Epithelial cell of proximal tubule (primary cell): ENCODE measurements at regions not wholly inside any gene's neighbourhood (a gene's known extent, or its start where the extent isn't known, plus 50 kb on each side); places are given as distances from the start of the nearest gene placed in this dataset.

Experiments
- DNase-seq: peaks from one replicate; pipeline ENCODE4 v3.0.0-alpha.2; 2011; ENCODE audit warnings: low read depth
- H3K4me3 ChIP-seq: 2 replicates; pipeline ENCODE4 v1.5.1; 2011; ENCODE audit warnings: low read depth, mild to moderate bottlenecking, low read length
- CTCF ChIP-seq: conservative IDR thresholded peaks from 2 replicates; pipeline ENCODE4 v1.5.1; 2012; ENCODE audit warnings: low read depth, mild to moderate bottlenecking, low read length

GRCh38 chr13:84487752-84488151, 605.5 kb upstream of the SLITRK1 start:
- no peak overlapping the region for H3K4me3 ChIP-seq
- TF ChIP-seq CTCF: no peak
- no peak for DNase-seq

DNA sequence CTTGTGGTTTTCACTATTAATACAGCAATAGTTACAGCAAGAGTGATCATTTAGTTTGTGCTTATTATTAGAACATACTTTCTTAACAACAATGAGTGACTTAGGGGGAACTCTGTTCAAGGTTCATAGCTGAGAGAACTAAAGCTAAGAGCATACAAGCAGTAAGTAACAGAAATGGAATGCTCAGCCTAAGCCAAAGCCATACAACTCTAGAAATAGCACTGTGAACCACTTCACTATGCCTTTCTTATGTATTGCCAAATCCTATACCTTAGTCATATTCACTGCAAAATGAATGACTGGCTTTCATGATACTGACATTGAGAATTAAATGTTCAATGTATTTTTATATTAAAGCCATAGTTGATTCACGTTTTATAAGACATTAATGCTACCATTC, 599.7 kb upstream of the SLITRK1 start:
- no peak for DNase-seq
- no peak overlapping the region for H3K4me3 ChIP-seq
- TF ChIP-seq CTCF: no peak

DNA sequence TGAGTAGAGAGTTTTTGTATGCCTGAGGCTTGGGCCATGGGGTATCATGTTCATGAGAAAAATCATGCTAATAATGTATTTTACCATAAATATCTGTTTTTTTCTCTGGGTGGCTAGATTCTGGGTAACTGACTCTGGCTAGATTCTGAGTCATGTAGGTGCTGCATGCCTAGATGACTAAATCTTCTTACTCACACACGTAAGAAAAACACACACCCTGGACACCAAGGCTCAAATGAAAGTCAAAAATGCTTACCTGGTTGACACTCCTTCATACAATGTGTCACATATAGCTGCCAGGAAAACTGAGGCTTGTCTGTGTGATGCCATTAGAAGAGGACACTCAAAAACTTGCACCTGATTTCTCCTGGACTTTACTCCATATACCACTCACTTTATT, 597.4 kb upstream of the SLITRK1 start:
- no peak overlapping the region for H3K4me3 ChIP-seq
- no peak for DNase-seq
- no peak for TF ChIP-seq CTCF

GRCh38 chr13:84470528-84470927, 588.3 kb upstream of the SLITRK1 start:
- no peak for TF ChIP-seq CTCF
- DNase-seq: no peak
- no peak overlapping the region for H3K4me3 ChIP-seq

DNA sequence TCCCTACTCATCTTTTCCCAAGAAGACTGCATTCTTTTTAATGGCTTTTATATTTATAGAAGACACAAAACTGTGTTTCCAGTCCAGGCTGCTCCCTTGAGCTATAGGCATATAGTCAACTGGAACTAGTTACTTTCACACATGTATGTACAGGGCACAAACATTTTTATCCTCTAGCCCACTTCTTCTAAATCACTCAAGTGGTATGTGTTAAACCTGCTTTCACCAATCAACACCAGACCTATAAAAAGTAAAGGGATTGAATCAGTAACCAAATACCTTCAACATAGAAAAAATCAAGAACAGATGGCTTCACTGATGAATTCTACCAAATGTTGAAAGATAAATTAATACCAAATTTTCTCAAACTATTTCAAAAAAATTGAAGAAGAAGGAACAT, 584.2 kb upstream of the SLITRK1 start:
- no peak for DNase-seq
- no peak overlapping the region for H3K4me3 ChIP-seq
- TF ChIP-seq CTCF: no peak

DNA sequence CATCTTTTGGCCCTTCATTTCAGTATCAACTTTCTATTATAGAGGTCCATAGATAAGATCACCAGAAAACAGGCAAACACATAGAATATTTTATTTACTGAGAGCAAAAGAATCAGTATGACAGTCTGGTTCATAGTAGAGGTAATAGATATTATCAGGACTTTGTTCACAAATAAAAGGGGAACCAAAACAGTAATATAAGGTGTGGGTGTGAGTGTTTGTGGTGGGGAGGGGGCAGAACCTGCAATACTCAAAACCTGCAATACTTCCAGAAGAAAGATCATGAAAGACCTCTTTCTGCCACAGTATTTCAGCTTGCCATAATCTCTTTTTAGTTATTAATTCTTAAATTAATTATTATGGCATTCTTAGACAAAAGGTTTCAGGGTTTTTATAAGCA, 578.7 kb upstream of the SLITRK1 start:
- DNase-seq: no peak
- no peak overlapping the region for H3K4me3 ChIP-seq
- TF ChIP-seq CTCF: no peak

DNA sequence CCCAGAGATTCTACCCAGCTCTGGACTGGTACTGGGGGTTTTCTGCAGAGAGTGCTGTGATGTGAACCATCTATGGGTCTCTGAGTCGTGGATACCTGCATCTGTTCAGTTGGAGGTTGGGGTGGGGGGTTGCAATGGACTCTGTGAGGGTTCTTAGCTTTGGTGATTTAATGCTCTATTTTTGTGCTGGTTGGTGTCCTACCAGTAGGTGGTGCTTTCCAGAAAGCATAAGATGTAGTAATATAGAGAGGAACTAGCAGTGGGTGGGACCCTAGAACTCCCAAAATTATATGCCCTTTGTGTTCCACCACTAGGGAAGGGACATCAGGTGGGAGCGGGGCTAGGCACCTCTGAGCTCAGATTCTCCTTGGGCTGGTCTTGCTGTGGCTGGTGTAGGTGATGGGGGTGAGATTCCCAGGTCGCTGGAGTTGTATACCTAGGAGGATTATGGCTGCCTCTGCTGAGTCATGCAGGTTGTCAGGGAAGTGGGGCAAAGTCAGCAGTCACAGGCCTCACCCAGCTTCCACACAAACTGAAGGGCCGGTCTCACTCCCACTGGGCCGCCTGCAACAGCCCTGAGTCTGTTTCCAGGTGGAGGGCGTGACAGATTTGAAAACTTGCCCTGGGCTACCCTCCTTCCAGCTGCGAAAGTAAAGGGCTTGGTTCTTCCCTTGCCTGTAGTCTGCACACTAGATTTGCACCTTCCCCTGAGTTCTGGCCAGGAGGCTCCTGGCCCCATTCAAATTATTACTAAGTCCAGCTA, 573.0 kb upstream of the SLITRK1 start:
- DNase-seq: no peak
- H3K4me3 ChIP-seq: no peak overlapping the region
- peak; percentile 48 for TF ChIP-seq CTCF
